Lung (tissue), 11 donors: ENCODE measurements at regions not wholly inside any gene's neighbourhood (a gene's known extent, or its start where the extent isn't known, plus 50 kb on each side); places are given as distances from the start of the nearest gene placed in this dataset.

Experiments
- ATAC-seq: fragments of 200-7000 bp; cut with Tn5 transposase; one replicate; pipeline ENCODE4 v1.9.1; 2020; ENCODE audit warnings: moderate number of reproducible peaks; ENCODE audit not compliant: insufficient read depth, low FRiP score
- DNase-seq, 3 donors: peaks; one replicate each; pipeline ENCODE4 v3.0.0-alpha.2; 2013 to 2017
- H3K27ac ChIP-seq, 2 donors: one replicate each; pipeline ENCODE4 v1.5.1; 2013; ENCODE audit warnings: mild to moderate bottlenecking in 2 of 2, moderate library complexity in 2 of 2, control low read depth in 1 of 2, inconsistent platforms in 1 of 2, low read depth in 1 of 2, low read length in 1 of 2
- H3K27me3 ChIP-seq, 3 donors: one replicate each; pipeline ENCODE4 v1.5.1; 2013; ENCODE audit warnings: low read length in 2 of 3; ENCODE audit not compliant: control insufficient read depth in 3 of 3, insufficient read depth in 3 of 3
- H3K36me3 ChIP-seq, 4 donors: one replicate each; pipeline ENCODE4 v1.5.1; 2013; ENCODE audit warnings: low read length in 4 of 4, mild to moderate bottlenecking in 1 of 4, moderate library complexity in 1 of 4; ENCODE audit not compliant: control insufficient read depth in 4 of 4, insufficient read depth in 4 of 4
- H3K4me1 ChIP-seq, 5 donors: one replicate each; pipeline ENCODE4 v1.5.1; 2013; ENCODE audit warnings: low read length in 5 of 5, mild to moderate bottlenecking in 2 of 5, moderate library complexity in 1 of 5; ENCODE audit not compliant: control insufficient read depth in 5 of 5, insufficient read depth in 5 of 5
- H3K4me3 ChIP-seq: one replicate; pipeline ENCODE4 v1.5.1; 2013; ENCODE audit warnings: mild to moderate bottlenecking, control low read depth, moderate library complexity
- H3K9ac ChIP-seq, 2 donors: one replicate each; pipeline ENCODE4 v1.5.1; 2013; ENCODE audit warnings: low read length in 2 of 2, control low read depth in 1 of 2; ENCODE audit not compliant: insufficient read depth in 1 of 2
- H3K9me3 ChIP-seq, 4 donors: one replicate each; pipeline ENCODE4 v1.5.1; 2013; ENCODE audit warnings: low read length in 3 of 4, mild to moderate bottlenecking in 1 of 4, moderate library complexity in 1 of 4; ENCODE audit not compliant: control insufficient read depth in 4 of 4, insufficient read depth in 3 of 4
- CTCF ChIP-seq: IDR thresholded peaks from 2 replicates; pipeline ENCODE4 v1.5.1; 2012; ENCODE audit warnings: mild to moderate bottlenecking; ENCODE audit errors: control extremely low read depth, extremely low read depth
- WGBS, 2 donors: extraction: QIAGEN DNeasy Blood & Tissue Kit; methylation state at CpG; one replicate each; pipeline ENCODE4 v1.1.7; 2013; 5-methylcytosine and 5-hydroxymethylcytosine counted together
- donor health status: control.
- donor health status: control.
- donor health status: Bipolar disorder and iron deficiency.
- donor health status: healthy.
- donor health status: DM: yes; HTN: yes; CAD: no.

GRCh38 chr5:4880304-4880741, 259.8 kb upstream of the ADAMTS16 start:
- Histone ChIP-seq H3K9ac (no peak overlapping the region), H3K9me3 (no peaks in the 10 kb centered on the region), H3K27me3 (peaks cover 0 to 8% (median 2%) of the 10 kb centered on the region in 3 donors), H3K4me1 (peaks cover 0 to 9% (median 0%) of the 10 kb centered on the region in 5 donors), H3K4me3 (no peak overlapping the region), H3K36me3 (no peaks in the 10 kb centered on the region), H3K27ac (no peak overlapping the region)
- ATAC-seq = no peak
- WGBS, 2 donors = 78% methylated on average over 15 of the region's 15 CpGs
- TF ChIP-seq CTCF = no peak
- no peak for DNase-seq

GRCh38 chr5:4881366-4882002, 258.6 kb upstream of the ADAMTS16 start:
- 85 to 89% methylated on average over 8 of the region's 8 CpGs for WGBS, 2 donors
- TF ChIP-seq CTCF = no peak

GRCh38 chr5:4882186-4882585, 257.9 kb upstream of the ADAMTS16 start:
- no peak overlapping the region for H3K9ac ChIP-seq
- H3K27ac ChIP-seq = no peak overlapping the region
- H3K27me3 ChIP-seq = peaks cover 0 to 2% (median 0%) of the 10 kb centered on the region in 3 donors
- H3K4me1 ChIP-seq = peaks cover 0 to 9% (median 0%) of the 10 kb centered on the region in 5 donors
- DNase-seq (no peak), ATAC-seq (no peak)
- no peaks in the 10 kb centered on the region for H3K36me3 ChIP-seq
- no peaks in the 10 kb centered on the region for H3K9me3 ChIP-seq
- H3K4me3 ChIP-seq = no peak overlapping the region
- WGBS, 2 donors = 87 to 94% methylated on average over 4 of the region's 4 CpGs
- no peak for TF ChIP-seq CTCF

More at GRCh38 chr5:4881366-4882002, 258.6 kb upstream of the ADAMTS16 start:
- no peak overlapping the region for H3K27ac ChIP-seq
- no peak overlapping the region for H3K4me3 ChIP-seq
- H3K9ac ChIP-seq = no peak overlapping the region
- H3K27me3 ChIP-seq = peaks cover 0 to 2% (median 2%) of the 10 kb centered on the region in 3 donors
- ATAC-seq (no peak), DNase-seq (peak in 1 of 3 donors; percentile 13)
- no peaks in the 10 kb centered on the region for H3K36me3 ChIP-seq
- no peaks in the 10 kb centered on the region for H3K9me3 ChIP-seq
- H3K4me1 ChIP-seq = peaks cover 0 to 9% (median 0%) of the 10 kb centered on the region in 5 donors

GRCh38 chr5:4883360-4883759, 256.8 kb upstream of the ADAMTS16 start:
- no peak for TF ChIP-seq CTCF
- peak; percentile 53 to 77 (median 61) for DNase-seq

More at GRCh38 chr5:4883360-4883759, 256.8 kb upstream of the ADAMTS16 start:
- H3K36me3 ChIP-seq = no peaks in the 10 kb centered on the region
- peaks cover 0 to 9% (median 0%) of the 10 kb centered on the region in 5 donors for H3K4me1 ChIP-seq
- 66 to 75% methylated on average over 6 of the region's 6 CpGs for WGBS, 2 donors
- no peaks in the 10 kb centered on the region for H3K27me3 ChIP-seq
- no peak overlapping the region for H3K4me3 ChIP-seq
- no peak for ATAC-seq
- no peaks in the 10 kb centered on the region for H3K9me3 ChIP-seq
- no peak overlapping the region for H3K27ac ChIP-seq
- H3K9ac ChIP-seq = no peak overlapping the region
